ENCODE measurements at regions not wholly inside any gene's neighbourhood (a gene's known extent, or its start where the extent isn't known, plus 50 kb on each side); places are given as distances from the start of the nearest gene placed in this dataset.
"Not testable (repeated sequence)": the region's sequence is repeated elsewhere in the genome, so short reads cannot be mapped to it uniquely, and the experiment has no call there.

GRCh38 chrX:42832764-42833549 is 55.0 kb upstream of the PPP1R2C start:
- ChIA-PET CTCF (no interaction called here), POLR2A (no interaction called here)

- POLR2A ChIA-PET, CTCF ChIA-PET: not testable (repeated sequence)
Measured at GRCh38 chrX:42833550-42833940, 55.6 kb upstream of the PPP1R2C start.

GRCh38 chrX:42837101-42837726 is 59.3 kb upstream of the PPP1R2C start:
- ChIA-PET CTCF (no interaction called here), POLR2A (no interaction called here)

GRCh38 chrX:42837747-42838146 is 59.8 kb upstream of the PPP1R2C start:
- ChIA-PET CTCF (no interaction called here), POLR2A (no interaction called here)

DNA sequence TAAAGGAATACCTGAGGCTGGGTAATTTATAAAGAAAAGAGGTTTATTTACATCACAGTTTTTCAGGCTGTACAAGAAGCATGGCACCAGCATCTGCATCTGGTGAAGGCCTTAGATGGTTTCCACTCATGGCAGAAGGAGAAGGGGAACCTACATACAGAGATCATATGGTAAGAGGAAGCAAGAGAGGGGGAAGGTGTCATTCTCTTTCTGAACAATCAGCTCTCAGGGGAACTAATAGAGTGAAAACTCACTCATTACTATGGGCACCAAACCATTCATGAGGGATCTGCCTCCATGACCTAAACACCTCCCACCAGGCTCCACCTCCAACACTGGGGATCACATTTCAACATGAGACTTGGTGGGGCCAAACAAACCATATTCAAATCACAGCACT is 61.7 kb upstream of the PPP1R2C start:
- ChIA-PET POLR2A (no interaction called here), CTCF (no interaction called here)

- ChIA-PET CTCF (no interaction called here), POLR2A (no interaction called here)
Measured at GRCh38 chrX:42846741-42847140, 68.8 kb upstream of the PPP1R2C start.

DNA sequence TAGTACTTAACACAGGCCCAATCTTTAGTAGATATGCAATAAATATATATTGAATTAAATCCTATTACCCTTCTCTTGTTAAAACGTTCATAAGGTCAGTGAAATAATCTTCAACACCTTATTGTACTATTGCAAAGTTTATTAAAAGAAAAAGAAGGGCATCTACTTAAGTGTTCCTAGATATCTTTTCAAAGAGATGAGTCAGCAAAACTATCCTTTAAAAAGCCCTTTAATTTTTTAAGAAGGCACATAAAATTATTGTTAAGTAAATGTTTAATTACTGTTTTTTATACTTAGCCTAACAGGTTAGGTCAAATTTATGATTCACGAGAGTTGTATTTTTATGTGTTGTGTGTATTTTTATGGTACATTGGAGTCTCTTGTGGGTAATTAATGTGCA is 77.3 kb upstream of the PPP1R2C start:
- CTCF ChIA-PET: no interaction called here

DNA sequence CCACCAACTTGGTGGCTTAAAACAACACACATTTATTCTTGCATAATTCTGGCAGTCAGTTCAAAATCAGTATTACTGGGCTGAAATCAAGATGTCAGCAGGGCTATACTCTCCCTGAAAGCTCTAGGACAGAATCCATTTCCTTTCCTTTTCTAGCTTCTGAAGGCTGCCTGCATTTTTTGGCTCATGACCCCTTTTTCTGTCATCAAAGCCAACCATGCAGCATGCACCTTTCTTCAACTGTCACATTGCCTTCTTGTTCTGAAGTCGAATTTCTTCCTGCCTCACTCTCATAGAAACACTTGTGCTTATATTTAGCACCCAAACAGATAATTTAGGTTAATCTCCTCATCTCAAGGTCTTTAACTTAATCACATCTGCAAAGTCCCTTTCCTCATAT is 79.8 kb upstream of the PPP1R2C start:
- ChIA-PET CTCF (interaction anchor here (0.7 kb wide), 1 partner anchor 12 kb away, joined by 3 read pairs; no protein-coding TSS in a partner anchor), POLR2A (no interaction called here)

More for the DNA sequence above, 77.3 kb upstream of the PPP1R2C start:
- POLR2A ChIA-PET: no interaction called here

DNA sequence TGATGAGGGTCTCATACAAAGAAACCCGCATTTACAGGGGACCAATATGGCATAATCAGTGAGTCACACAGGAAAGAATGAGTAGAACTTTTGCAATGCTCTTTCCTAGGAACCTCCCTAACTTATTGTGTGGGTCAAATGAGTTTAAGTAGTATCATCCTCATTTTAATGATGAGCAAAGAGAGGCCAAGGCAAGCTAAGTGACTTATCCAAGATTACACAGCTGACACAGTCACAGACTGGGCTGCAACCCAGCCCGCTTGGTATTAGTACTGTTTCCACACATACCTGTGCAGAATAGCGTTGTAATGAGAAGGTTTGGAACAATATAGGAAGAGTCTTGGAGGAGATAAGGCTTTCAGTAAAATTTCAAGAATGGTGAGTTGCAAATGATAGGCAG is 91.0 kb upstream of the PPP1R2C start:
- ChIA-PET POLR2A (no interaction called here), CTCF (no interaction called here)

GRCh38 chrX:42869659-42870476 is 91.9 kb upstream of the PPP1R2C start:
- ChIA-PET CTCF (no interaction called here), POLR2A (no interaction called here)

- CTCF ChIA-PET: no interaction called here
- POLR2A ChIA-PET: no interaction called here
Measured at GRCh38 chrX:42886519-42886918, 108.6 kb upstream of the PPP1R2C start.

GRCh38 chrX:42900947-42901346 is 123.0 kb upstream of the PPP1R2C start:
- CTCF ChIA-PET: no interaction called here

DNA sequence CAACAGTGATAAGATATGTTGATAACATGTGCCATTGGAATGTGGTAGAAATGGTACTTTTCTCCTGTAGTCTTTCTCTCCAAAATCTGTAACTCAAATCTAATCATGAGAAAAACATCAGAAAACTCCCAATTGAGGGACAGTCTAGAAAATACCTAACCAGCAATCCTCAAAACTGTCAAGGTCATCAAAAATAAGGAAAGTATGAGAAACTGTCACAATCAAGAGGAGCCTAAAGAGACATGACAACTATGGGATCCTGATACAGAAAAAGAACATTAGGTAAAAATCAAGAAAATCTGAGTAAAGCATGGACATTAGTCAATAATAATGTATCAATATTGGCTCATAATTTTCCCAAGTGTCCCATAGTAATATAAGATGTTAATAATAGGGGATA is 124.5 kb upstream of the PPP1R2C start:
- ChIA-PET CTCF (no interaction called here), POLR2A (no interaction called here)

More at GRCh38 chrX:42900947-42901346, 123.0 kb upstream of the PPP1R2C start:
- POLR2A ChIA-PET: no interaction called here

DNA sequence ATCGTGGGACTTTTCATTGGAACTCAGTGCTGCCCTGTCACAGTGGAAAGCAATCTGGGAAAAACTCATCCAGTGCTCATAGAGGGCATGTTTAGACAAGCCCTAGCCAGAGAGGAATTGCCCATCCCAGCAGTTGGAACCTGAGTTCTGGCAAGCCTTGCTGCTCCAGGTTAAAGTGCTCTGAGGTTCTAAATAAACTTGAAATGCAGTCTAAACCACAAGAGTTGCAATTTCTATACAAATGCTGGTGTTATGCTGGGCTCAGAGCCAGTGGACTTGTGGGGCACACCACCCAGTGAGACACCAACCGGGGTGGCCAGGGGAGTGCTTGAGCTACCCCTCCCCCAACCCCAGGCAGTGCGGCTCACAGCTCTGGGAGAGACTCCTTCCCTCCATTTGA is 142.8 kb upstream of the PPP1R2C start:
- ChIA-PET CTCF (no interaction called here), POLR2A (no interaction called here)

DNA sequence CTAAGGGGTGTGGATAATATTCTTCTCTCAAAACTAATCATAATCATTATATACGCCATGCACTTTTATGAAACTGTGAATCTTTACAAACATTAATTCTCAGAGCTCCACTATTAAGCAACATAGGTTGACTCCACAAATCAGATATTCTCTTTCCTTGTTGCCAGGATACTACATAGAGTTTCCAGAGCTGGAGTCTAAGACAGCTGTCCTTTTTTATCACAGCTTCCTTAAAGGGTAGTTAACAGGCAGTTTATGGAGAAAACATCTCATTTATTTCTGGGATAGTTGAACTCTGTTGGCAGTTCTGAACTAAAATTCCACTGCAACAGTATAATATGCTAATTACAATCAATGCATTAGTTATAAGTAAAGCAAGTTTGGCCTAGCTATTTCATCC is 152.1 kb upstream of the PPP1R2C start:
- CTCF ChIA-PET: no interaction called here
- POLR2A ChIA-PET: no interaction called here

GRCh38 chrX:42930951-42931350 is 153.0 kb upstream of the PPP1R2C start:
- ChIA-PET CTCF (no interaction called here), POLR2A (no interaction called here)

- ChIA-PET CTCF (no interaction called here), POLR2A (no interaction called here)
Measured at GRCh38 chrX:42933187-42933586, 155.2 kb upstream of the PPP1R2C start.

GRCh38 chrX:42934020-42934726 is 156.2 kb upstream of the PPP1R2C start:
- ChIA-PET POLR2A (no interaction called here), CTCF (no interaction called here)

DNA sequence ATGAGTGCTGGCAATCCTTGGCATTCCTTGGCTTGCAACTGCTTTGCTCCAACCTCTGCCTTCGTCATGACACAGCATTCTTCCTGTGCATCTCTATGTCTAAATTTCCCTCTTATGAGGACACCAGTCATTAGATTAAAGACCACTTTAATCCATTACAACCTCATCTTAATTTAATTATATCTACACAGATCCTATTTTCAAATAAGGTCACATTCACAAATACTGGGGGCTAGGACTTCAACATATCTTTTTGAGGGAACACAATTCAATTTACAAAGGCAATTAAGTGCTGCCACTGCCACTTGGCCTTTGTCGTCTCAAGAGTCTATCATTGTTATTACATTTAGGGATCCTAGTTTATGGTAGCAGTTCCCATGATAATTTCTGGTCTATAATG is 163.7 kb upstream of the PPP1R2C start:
- ChIA-PET POLR2A (no interaction called here), CTCF (no interaction called here)

DNA sequence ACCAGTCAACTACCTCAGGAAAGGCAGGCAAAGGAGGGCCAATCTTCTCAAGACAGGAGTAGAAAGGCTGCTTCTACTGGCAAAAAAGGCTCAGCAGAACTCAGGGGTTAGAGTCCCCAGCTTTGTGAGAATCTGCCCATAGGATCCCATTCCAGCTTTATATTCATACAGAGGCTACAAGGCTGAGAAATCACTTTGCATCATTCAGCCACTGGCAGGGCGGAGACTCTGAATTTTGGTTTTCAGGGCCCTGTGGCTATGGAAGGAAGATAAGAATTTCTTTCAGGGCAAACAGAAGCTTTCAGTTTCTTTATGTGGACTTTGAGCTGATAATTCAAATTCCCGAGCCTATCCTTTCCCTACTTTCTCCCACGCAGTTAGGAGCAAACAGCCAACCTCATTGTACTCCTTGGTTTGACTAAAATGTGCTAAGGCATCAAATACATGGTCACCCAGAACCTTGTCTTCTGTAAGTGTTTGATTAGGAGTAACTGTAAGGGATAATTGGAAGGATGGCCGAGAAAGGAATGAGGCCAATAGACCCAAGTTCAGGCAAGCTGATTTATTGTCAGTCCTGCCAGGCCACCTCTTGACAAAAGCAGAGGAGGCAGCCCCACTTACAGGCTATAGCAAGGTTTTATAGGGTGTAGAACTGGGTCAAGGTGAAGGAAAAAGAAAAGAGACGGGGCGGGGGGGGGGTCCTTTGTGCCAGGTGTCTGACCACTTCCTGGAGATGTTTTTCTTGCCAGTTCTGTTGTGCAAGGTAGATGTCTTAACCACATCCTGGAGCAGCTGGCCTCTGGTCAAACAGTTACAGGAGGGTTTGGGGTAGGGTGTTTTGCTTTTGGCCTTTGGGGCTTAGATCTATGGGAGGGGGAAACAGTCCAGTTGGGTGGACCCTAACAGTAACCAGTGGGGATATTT is 165.3 kb upstream of the PPP1R2C start:
- ChIA-PET POLR2A (no interaction called here), CTCF (no interaction called here)

Data from activated CD8-positive, alpha-beta memory T cell treated with anti-CD3 and anti-CD28 coated beads for 36 hours (primary cell).